Stomach (tissue), 8 donors: ENCODE measurements at regions not wholly inside any gene's neighbourhood (a gene's known extent, or its start where the extent isn't known, plus 50 kb on each side); places are given as distances from the start of the nearest gene placed in this dataset.

Experiments used
- DNase-seq, 2 donors: peaks; one replicate each; pipeline versions ENCODE4 v3.0.0 to v3.0.0-alpha.2; 2013 to 2019
- H3K27ac ChIP-seq, 5 donors: fragments of 200-600 bp in 4 of 5; sonication (generic) in 4 of 5; one replicate each; pipeline ENCODE4 v1.5.1; 2013 to 2019; ENCODE audit warnings: mild to moderate bottlenecking in 1 of 5, moderate library complexity in 1 of 5
- H3K27me3 ChIP-seq, 3 donors: fragments of 200-600 bp; sonication (generic); one replicate each; pipeline ENCODE4 v1.5.1; 2017 to 2019; ENCODE audit warnings: mixed run types in 1 of 3
- H3K36me3 ChIP-seq, 4 donors: fragments of 200-600 bp; sonication (generic); 1 replicate in 3 of 4; 2 replicates in 1 of 4; pipeline ENCODE4 v1.5.1; 2016 to 2019
- H3K4me1 ChIP-seq, 4 donors: fragments of 200-600 bp; sonication (generic); one replicate each; pipeline ENCODE4 v1.5.1; 2016 to 2019
- H3K4me3 ChIP-seq, 4 donors: fragments of 200-600 bp; sonication (generic) in 3 of 4; one replicate each; pipeline ENCODE4 v1.5.1; 2016 to 2019; ENCODE audit warnings: mild to moderate bottlenecking in 1 of 4
- H3K9me3 ChIP-seq, 4 donors: fragments of 200-600 bp; sonication (generic); one replicate each; pipeline ENCODE4 v1.5.1; 2016 to 2019
- EP300 ChIP-seq: sonication (generic); formaldehyde crosslinking; IDR thresholded peaks from one replicate; pipeline ENCODE4 v1.6.1; 2017; ENCODE audit warnings: antibody characterized with exemption
- POLR2A ChIP-seq, 4 donors: fragments of 450-650 bp; IDR thresholded peaks; one replicate each; pipeline ENCODE4 v1.6.1; 2016; ENCODE audit warnings: antibody characterized with exemption in 4 of 4, control low read depth in 2 of 4, mild to moderate bottlenecking in 1 of 4, moderate library complexity in 1 of 4
- POLR2AphosphoS5 ChIP-seq, 3 donors: sonication (generic); formaldehyde crosslinking; IDR thresholded peaks; one replicate each; pipeline ENCODE4 v1.6.1; 2016; ENCODE audit warnings: antibody characterized with exemption in 3 of 3
- WGBS, 5 donors: extraction: QIAGEN DNeasy Blood & Tissue Kit in 3 of 5; methylation state at CpG; one replicate each; pipeline versions ENCODE4 v1.1.5 to v1.1.7; 2013 to 2018; 5-methylcytosine and 5-hydroxymethylcytosine counted together
- intact Hi-C: fragments of 100-400 bp; cut with DNase I; formaldehyde crosslinking; loops from one replicate; pipeline ENCODE4 v1.15.1; 2023; ENCODE audit warnings: low total_unique reads
- TF ChIP-seq, protein P1 (sequence below), 7 experiments: fragments of 450-650 bp in 4 of 7; fragments of 200-600 bp in 3 of 7; sonication (generic) in 3 of 7; IDR thresholded peaks; one replicate each; pipeline ENCODE4 v1.5.1; 2016 to 2019; ENCODE audit warnings: antibody characterized with exemption in 7 of 7, control low read depth in 2 of 7, mild to moderate bottlenecking in 1 of 7
- donor health status: healthy with polysubstance abuse.
- donor health status: Bipolar disorder and iron deficiency.
- donor health status: healthy.

DNA sequence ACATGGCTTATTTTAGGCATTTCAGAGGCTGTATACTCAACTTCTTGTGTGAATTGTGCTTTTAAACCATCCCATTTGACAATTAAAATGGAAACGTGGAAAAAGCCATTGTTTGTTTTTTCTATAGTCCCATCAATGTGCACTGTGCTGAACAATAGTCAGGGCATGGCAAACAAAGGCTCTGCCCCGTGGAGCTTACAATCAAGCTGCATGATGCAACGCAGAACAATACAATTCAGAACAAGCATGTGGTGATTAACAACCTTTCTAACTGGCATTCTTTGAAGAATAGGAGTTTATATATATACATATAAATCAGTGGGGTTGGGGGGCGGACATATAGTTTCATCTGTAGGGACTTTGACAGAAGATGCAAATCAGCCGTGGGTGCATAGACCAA is 2125.4 kb upstream of the WWC1 start:
- Histone ChIP-seq H3K27me3 (no peaks in the 10 kb centered on the region), H3K9me3 (no peaks in the 10 kb centered on the region), H3K36me3 (no peaks in the 10 kb centered on the region), H3K27ac (no peak overlapping the region), H3K4me3 (no peak overlapping the region), H3K4me1 (no peaks in the 10 kb centered on the region)
- no peak for DNase-seq
- 43 to 52% (median 49%) methylated on average over 5 of the region's 5 CpGs for WGBS, 5 donors
- TF ChIP-seq EP300 (no peak), POLR2A (IDR thresholded peaks at IDR 0.05) (no peak), POLR2AphosphoS5 (IDR thresholded peaks at IDR 0.05) (no peak)
- TF ChIP-seq, protein P1, sequence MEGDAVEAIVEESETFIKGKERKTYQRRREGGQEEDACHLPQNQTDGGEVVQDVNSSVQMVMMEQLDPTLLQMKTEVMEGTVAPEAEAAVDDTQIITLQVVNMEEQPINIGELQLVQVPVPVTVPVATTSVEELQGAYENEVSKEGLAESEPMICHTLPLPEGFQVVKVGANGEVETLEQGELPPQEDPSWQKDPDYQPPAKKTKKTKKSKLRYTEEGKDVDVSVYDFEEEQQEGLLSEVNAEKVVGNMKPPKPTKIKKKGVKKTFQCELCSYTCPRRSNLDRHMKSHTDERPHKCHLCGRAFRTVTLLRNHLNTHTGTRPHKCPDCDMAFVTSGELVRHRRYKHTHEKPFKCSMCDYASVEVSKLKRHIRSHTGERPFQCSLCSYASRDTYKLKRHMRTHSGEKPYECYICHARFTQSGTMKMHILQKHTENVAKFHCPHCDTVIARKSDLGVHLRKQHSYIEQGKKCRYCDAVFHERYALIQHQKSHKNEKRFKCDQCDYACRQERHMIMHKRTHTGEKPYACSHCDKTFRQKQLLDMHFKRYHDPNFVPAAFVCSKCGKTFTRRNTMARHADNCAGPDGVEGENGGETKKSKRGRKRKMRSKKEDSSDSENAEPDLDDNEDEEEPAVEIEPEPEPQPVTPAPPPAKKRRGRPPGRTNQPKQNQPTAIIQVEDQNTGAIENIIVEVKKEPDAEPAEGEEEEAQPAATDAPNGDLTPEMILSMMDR (IDR thresholded peaks at IDR 0.05) = no peak
- intact Hi-C loops = no loop called here

DNA sequence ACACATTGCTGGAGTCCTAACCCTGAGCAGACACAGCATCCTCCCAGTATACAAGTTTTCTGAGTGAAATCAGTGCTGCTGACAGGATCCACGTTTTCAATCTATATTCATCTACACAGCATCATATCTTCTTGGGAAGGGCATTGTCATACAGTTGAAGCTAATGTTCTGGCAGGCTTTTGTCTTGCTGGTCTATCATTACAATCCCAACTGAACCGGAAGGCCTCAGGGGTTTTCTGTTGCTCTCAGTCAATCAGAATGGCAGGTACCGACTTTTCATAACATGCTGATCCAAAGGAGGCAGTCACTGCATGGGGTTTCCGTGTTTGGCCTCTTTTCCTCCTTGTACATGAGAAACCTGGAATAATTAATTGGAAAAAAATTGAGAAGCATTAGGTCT is 2118.8 kb upstream of the WWC1 start:
- no peaks in the 10 kb centered on the region for H3K27me3 ChIP-seq
- intact Hi-C loops = no loop called here
- TF ChIP-seq POLR2AphosphoS5 (IDR thresholded peaks at IDR 0.05) (no peak), EP300 (no peak), POLR2A (IDR thresholded peaks at IDR 0.05) (no peak)
- TF ChIP-seq, protein P1 (IDR thresholded peaks at IDR 0.05) = no peak
- H3K4me3 ChIP-seq = no peak overlapping the region
- H3K9me3 ChIP-seq = no peaks in the 10 kb centered on the region
- 65 to 80% (median 71%) methylated on average over 4 of the region's 4 CpGs for WGBS, 5 donors
- H3K4me1 ChIP-seq = no peaks in the 10 kb centered on the region
- no peaks in the 10 kb centered on the region for H3K36me3 ChIP-seq
- no peak for DNase-seq
- H3K27ac ChIP-seq = no peak overlapping the region

DNA sequence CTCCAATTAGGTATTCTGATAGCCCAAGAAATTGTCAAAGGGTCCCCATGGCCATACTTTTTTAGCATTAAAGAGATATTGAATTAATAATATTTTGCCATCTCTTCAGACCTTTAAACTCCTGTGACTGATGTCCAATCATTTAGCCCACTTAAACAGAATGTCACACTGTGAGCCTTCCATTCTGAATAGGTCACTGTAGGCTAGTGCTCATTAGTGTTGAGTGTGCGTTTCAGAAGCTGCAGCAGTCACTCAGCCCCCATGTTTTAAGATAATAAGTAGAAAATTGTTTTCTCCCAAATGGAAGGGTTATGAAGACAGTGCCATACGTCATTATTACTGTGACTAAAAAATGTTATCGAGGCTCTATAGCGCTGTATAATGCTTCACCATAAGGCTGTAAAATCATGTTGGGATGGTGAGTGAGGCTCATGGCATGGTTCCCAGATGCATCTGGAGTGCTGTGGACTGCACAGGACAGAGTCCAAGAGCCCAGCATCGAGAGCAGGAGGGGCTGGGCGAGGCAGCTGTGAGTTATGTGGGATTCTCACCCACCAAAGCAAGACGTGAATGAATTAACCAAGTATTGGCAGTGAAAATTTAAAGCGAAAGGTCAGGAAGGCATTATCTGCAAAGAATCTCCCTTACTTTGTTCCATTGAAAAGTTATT is 2112.9 kb upstream of the WWC1 start:
- peak in 1 of 2 donors; percentile 16 for DNase-seq
- no peaks in the 10 kb centered on the region for H3K4me1 ChIP-seq
- 45 to 58% (median 54%) methylated on average over 8 of the region's 8 CpGs for WGBS, 5 donors
- H3K4me3 ChIP-seq = no peak overlapping the region
- intact Hi-C loops = no loop called here
- no peaks in the 10 kb centered on the region for H3K27me3 ChIP-seq
- H3K36me3 ChIP-seq = no peaks in the 10 kb centered on the region
- no peak overlapping the region for H3K27ac ChIP-seq
- peaks cover 0 to 5% (median 0%) of the 10 kb centered on the region in 4 donors for H3K9me3 ChIP-seq
- TF ChIP-seq POLR2A (IDR thresholded peaks at IDR 0.05) = no peak
- TF ChIP-seq, protein P1 (IDR thresholded peaks at IDR 0.05) = no peak
- no peak for TF ChIP-seq POLR2AphosphoS5 (IDR thresholded peaks at IDR 0.05)
- TF ChIP-seq EP300 = no peak

DNA sequence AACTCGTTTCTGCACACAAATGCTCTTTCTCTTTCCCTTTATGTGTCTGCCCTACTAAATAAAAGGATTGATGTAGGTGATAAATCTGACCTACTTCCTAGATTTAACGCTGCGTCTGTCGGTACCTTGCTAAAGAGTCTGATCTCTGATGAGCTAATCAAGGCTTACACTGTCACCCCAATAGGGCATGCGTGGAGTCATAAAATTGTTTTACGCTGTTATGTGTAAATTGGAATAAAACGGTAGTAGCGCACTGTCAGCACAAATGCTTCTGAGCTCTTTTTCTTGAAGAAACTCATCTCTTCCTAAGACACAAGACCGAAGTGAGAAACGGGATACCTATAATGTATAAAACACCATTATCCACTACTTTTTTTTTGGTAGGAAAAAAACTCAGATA is 2106.3 kb upstream of the WWC1 start:
- DNase-seq = no peak
- Histone ChIP-seq H3K36me3 (no peaks in the 10 kb centered on the region), H3K9me3 (peaks cover 0 to 9% (median 0%) of the 10 kb centered on the region in 4 donors), H3K4me1 (no peaks in the 10 kb centered on the region), H3K27me3 (no peaks in the 10 kb centered on the region), H3K27ac (no peak overlapping the region), H3K4me3 (no peak overlapping the region)
- intact Hi-C loops = no loop called here
- no peak for TF ChIP-seq EP300
- no peak for TF ChIP-seq POLR2A (IDR thresholded peaks at IDR 0.05)
- TF ChIP-seq, protein P1 (IDR thresholded peaks at IDR 0.05) = no peak
- no peak for TF ChIP-seq POLR2AphosphoS5 (IDR thresholded peaks at IDR 0.05)
- 83 to 86% (median 85%) methylated on average over 10 of the region's 10 CpGs for WGBS, 5 donors
